ENCODE measurements at regions not wholly inside any gene's neighbourhood (a gene's known extent, or its start where the extent isn't known, plus 50 kb on each side); places are given as distances from the start of the nearest gene placed in this dataset.

DNA sequence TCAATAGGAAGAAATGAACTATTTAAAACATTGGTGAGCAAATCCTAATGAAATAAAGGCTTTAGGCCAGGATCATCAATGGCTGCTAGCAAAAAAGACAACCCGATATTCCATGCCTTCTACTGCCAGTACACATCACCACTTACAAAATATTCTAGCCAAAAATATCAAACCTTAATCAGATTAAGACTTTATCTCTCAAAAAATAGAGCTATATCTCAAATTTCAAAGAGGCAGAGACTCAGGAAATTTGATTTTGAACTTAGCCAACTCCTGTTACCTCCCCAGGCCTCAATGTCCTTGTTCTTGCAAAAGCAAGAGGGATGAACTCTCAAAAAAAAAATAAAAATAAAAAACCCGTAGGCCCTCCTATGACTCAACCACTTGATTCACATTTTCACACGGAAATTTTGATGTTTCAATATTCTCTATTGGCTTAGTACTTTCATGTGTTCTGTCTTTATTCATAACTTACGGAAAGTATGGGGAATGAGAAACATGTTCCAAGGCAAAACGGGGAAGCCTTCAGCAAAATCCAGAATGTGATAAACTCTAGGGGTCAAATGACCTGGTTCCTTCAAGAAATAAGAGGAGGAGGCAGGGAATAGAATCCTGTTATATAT, 273.3 kb upstream of the ZPLD1 start:
- Histone ChIP-seq H3K27ac (ENCODE audit: low read length) (no peak overlapping the region), H3K27me3 (ENCODE audit: insufficient read depth, low read depth, low read length) (no peaks in the 10 kb centered on the region), H3K4me2 (ENCODE audit: low read length) (no peak overlapping the region), H2AFZ (ENCODE audit: low read depth, low read length) (no peak overlapping the region), H3K9me3 (ENCODE audit: low read length) (no peaks in the 10 kb centered on the region), H3F3A (ENCODE audit: insufficient read depth, low read length, poor library complexity, severe bottlenecking) (no peaks in the 10 kb centered on the region), H4K20me1 (ENCODE audit: insufficient read depth) (no peaks in the 10 kb centered on the region), H3K36me3 (ENCODE audit: insufficient read depth, low read length) (no peaks in the 10 kb centered on the region), H3K79me2 (replicated peaks; ENCODE audit: insufficient read depth, low read length) (no peaks in the 10 kb centered on the region), H3K4me3 (ENCODE audit: low read length) (no peak overlapping the region), H3K9ac (ENCODE audit: low read length) (no peak overlapping the region), H3K9me2 (ENCODE audit: insufficient read depth, low read length) (no peaks in the 10 kb centered on the region)
- TF ChIP-seq EZH2 (IDR thresholded peaks at IDR 0.05; ENCODE audit: borderline replicate concordance, insufficient read depth, low read length, poor library complexity, severe bottlenecking) (no peak), POLR2AphosphoS5 (IDR thresholded peaks at IDR 0.05) (no peak), CTCF (IDR thresholded peaks at IDR 0.05; ENCODE audit: poor library complexity, severe bottlenecking) (no peak), TAF1 (IDR thresholded peaks at IDR 0.05; ENCODE audit: low read depth) (no peak), RAD21 (conservative IDR thresholded peaks at IDR 0.05) (no peak), SMC3 (conservative IDR thresholded peaks at IDR 0.05; ENCODE audit: poor library complexity) (no peak), MXI1 (conservative IDR thresholded peaks at IDR 0.05; ENCODE audit: poor library complexity, severe bottlenecking) (no peak), EP300 (conservative IDR thresholded peaks at IDR 0.05; ENCODE audit: poor library complexity, severe bottlenecking) (no peak)
- TF ChIP-seq, protein P1, sequence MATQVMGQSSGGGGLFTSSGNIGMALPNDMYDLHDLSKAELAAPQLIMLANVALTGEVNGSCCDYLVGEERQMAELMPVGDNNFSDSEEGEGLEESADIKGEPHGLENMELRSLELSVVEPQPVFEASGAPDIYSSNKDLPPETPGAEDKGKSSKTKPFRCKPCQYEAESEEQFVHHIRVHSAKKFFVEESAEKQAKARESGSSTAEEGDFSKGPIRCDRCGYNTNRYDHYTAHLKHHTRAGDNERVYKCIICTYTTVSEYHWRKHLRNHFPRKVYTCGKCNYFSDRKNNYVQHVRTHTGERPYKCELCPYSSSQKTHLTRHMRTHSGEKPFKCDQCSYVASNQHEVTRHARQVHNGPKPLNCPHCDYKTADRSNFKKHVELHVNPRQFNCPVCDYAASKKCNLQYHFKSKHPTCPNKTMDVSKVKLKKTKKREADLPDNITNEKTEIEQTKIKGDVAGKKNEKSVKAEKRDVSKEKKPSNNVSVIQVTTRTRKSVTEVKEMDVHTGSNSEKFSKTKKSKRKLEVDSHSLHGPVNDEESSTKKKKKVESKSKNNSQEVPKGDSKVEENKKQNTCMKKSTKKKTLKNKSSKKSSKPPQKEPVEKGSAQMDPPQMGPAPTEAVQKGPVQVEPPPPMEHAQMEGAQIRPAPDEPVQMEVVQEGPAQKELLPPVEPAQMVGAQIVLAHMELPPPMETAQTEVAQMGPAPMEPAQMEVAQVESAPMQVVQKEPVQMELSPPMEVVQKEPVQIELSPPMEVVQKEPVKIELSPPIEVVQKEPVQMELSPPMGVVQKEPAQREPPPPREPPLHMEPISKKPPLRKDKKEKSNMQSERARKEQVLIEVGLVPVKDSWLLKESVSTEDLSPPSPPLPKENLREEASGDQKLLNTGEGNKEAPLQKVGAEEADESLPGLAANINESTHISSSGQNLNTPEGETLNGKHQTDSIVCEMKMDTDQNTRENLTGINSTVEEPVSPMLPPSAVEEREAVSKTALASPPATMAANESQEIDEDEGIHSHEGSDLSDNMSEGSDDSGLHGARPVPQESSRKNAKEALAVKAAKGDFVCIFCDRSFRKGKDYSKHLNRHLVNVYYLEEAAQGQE (IDR thresholded peaks at IDR 0.05; ENCODE audit: borderline replicate concordance), result no peak

GRCh38 chr3:102162251-102162650, 272.6 kb upstream of the ZPLD1 start:
- no peak for TF ChIP-seq MXI1 (conservative IDR thresholded peaks at IDR 0.05; ENCODE audit: poor library complexity, severe bottlenecking)
- no peak for TF ChIP-seq POLR2AphosphoS5 (IDR thresholded peaks at IDR 0.05)
- TF ChIP-seq, protein P1 (IDR thresholded peaks at IDR 0.05; ENCODE audit: borderline replicate concordance), result no peak
- no peak for TF ChIP-seq RAD21 (conservative IDR thresholded peaks at IDR 0.05)
- no peak for TF ChIP-seq TAF1 (IDR thresholded peaks at IDR 0.05; ENCODE audit: low read depth)
- no peak for TF ChIP-seq EP300 (conservative IDR thresholded peaks at IDR 0.05; ENCODE audit: poor library complexity, severe bottlenecking)
- no peak for TF ChIP-seq EZH2 (IDR thresholded peaks at IDR 0.05; ENCODE audit: borderline replicate concordance, insufficient read depth, low read length, poor library complexity, severe bottlenecking)
- no peak for TF ChIP-seq SMC3 (conservative IDR thresholded peaks at IDR 0.05; ENCODE audit: poor library complexity)
- no peak for TF ChIP-seq CTCF (IDR thresholded peaks at IDR 0.05; ENCODE audit: poor library complexity, severe bottlenecking)
- Histone ChIP-seq H3F3A (ENCODE audit: insufficient read depth, low read length, poor library complexity, severe bottlenecking) (no peaks in the 10 kb centered on the region), H3K9ac (ENCODE audit: low read length) (no peak overlapping the region), H2AFZ (ENCODE audit: low read depth, low read length) (no peak overlapping the region), H4K20me1 (ENCODE audit: insufficient read depth) (no peaks in the 10 kb centered on the region), H3K9me3 (ENCODE audit: low read length) (no peaks in the 10 kb centered on the region), H3K4me2 (ENCODE audit: low read length) (no peak overlapping the region), H3K27ac (ENCODE audit: low read length) (no peak overlapping the region), H3K9me2 (ENCODE audit: insufficient read depth, low read length) (no peaks in the 10 kb centered on the region), H3K27me3 (ENCODE audit: insufficient read depth, low read depth, low read length) (no peaks in the 10 kb centered on the region), H3K4me3 (ENCODE audit: low read length) (no peak overlapping the region), H3K36me3 (ENCODE audit: insufficient read depth, low read length) (no peaks in the 10 kb centered on the region), H3K79me2 (replicated peaks; ENCODE audit: insufficient read depth, low read length) (no peaks in the 10 kb centered on the region)
